HG02970 (cell line): ENCODE measurements at regions not wholly inside any gene's neighbourhood (a gene's known extent, or its start where the extent isn't known, plus 50 kb on each side); places are given as distances from the start of the nearest gene placed in this dataset.
"Not testable (repeated sequence)": the region's sequence is repeated elsewhere in the genome, so short reads cannot be mapped to it uniquely, and the experiment has no call there.

ENCODE experiments used
- ATAC-seq: cut with Tn5 transposase; IDR thresholded peaks from one replicate; pipeline ENCODE4 v1.9.1; 2021; ENCODE audit warnings: mild to moderate bottlenecking, moderate library complexity, moderate number of reproducible peaks; ENCODE audit not compliant: unreplicated experiment, low FRiP score

DNA sequence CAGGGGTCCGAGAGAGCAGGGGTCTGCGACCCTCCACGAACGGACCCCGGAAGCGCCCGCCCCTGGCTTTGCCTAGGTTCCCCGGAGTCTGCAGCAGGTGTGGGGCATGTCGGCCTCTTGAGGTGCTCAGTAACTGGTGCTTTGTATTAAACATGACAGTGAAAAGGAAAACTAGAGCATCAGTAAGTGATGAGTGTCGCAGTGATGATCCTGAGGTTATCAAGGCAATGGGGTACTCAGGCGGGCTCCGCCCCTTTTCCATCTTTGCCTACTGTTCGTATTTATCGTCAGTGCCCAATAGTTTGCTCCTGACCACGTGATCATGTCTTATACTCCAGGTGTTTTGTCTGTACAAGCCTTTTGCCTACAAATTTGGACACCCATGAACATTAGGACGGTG, 262.4 kb downstream of the ZNF37A start:
- peak; percentile 50 for ATAC-seq

DNA sequence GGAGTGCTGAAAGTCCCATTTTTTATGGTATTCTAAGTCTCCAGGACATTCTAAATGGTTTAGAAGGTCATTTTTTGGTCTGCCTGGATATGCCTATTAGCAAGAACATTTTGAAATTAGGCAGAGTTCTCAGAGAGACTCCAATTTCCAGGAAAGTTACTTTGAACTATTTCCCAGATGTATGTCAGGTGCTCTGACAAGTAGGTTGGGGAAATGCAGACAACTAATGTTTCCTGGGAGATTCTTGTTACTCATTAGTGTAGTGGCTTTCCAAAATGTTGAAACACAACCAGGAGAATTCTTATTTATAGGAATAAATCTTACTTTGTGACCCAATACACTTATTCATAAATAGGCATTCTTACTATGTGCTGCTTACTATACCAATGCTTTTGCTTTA, 268.4 kb downstream of the ZNF37A start:
- not testable (repeated sequence) for ATAC-seq

DNA sequence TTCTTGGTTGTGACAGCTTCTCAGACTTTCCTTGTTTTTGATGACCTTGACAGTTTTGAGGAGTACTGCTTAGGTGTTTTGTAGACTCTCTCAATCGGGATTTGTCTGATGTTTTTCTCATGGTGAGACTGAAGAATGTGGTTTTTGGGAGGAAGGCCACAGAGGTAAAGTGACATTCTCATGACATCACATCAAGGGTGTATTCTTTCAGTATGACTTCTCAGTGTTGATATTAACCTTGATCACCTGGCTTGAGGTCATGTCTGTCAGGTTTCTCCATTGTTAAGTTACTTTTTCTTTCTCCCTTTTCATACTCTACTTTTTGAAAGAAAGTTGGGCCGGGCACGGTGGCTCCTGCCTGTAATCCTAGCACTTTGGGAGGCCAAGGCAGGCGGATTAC, 269.9 kb downstream of the ZNF37A start:
- ATAC-seq = not testable (repeated sequence)

DNA sequence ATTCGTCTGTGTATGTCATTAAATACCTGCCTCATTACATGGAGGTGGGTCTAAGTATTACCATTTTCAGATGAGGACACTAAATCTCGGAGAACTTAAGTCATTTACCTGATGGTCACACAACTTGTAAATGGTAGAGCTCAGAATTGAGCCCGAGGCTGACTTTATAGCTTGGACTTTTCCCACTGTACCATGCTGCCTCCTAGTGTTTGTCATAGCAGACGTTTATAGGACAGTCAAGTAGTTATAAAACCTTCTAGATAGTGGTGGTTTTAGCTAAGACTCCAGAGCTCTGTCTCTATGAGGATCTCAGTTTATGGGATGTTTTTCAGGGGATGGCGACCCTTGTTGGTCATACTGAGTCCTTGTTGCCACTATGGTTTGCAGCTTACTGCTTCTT, 271.8 kb downstream of the ZNF37A start:
- ATAC-seq = not testable (repeated sequence)

- ATAC-seq = not testable (repeated sequence)
Measured at GRCh38 chr10:38383800-38384199, 289.7 kb downstream of the ZNF37A start.

DNA sequence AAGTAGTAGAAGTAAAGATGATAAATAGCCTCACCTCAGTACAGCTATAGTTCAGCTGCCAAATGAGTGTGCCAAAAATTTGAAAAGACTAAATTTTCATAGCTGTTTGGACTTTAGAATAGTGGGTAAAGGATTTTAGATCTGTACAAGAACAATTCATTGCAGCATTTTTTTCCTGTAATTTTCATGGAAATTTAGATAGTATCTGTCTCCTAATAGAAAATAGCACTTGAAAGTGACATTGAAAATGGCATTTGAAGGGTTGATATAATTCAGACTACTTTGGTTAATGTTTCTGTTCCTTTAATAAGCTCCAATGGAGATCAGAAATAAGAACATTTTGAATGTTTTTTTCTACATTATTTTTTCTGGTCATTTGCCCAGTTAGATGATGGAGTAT, 292.7 kb downstream of the ZNF37A start:
- ATAC-seq = not testable (repeated sequence)

DNA sequence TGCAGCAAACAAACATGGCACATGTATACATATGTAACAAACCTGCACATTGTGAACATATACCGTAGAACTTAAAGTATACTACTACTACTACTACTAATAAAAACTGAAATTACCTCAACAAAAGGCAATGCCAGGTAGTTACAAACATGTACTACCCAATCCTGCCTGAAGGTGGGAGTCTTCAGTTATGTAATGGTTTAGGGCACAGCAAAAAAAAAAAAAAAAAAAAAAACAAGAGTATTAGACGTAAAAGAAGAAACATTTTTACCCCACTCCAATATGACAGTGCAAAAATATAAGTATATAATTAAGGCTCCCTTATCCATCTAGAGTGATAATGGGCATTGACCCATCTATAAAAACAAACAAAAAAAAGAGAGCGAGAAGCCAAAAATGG, 296.6 kb downstream of the ZNF37A start:
- not testable (repeated sequence) for ATAC-seq

DNA sequence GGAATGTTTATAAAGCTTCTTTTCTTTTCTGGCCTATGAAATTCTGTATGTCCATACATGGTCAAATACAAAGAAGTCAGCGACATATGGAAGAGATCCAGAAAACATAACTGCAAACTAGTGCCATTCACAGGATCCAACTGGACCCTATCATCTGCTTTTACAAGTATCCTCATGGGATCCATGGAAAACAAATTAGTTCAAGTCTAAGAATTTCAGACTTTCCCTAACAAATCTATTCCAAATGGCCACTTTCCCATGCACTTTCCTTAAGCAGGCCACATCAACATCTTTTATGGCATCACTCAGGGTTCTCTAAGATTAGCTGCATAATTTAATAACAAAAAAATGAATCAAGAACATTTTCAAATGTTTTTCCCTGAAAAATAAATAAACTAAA, 301.3 kb downstream of the ZNF37A start:
- ATAC-seq = not testable (repeated sequence)

DNA sequence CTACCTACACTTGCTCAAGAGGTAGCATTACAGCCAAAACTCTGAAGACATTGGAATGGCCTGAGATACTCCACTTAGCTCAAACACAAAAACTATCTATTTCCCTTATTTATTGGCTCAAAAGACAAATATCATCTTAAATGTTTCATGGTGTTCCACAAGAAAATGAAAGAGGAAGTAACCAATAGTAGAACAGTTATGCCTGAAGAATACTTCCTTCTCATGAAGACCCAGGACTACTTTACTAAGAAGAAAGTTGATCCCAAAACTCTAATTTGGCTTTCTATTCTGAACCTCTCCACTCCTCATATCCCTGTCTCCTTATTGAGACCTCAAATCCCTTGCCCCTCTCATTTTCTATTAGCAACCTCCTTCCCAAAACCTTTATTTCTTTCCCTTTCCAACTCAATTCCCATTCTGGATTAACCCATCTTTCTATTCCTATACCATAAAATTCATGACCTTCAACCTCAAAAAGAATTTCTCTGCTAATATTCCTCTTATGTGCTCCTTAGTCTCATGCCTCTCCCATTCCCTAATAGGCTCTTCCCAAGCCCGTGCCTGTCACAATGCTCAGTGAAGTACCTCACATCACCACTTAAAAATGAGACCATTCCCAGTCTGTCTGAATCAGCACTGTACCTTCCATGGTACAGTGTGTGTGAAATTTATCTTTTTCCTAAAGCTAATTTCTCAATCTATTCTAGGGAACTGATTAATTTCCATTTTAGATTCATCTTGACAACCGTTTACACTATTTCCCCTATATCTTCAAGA, 302.2 kb downstream of the ZNF37A start:
- not testable (repeated sequence) for ATAC-seq

DNA sequence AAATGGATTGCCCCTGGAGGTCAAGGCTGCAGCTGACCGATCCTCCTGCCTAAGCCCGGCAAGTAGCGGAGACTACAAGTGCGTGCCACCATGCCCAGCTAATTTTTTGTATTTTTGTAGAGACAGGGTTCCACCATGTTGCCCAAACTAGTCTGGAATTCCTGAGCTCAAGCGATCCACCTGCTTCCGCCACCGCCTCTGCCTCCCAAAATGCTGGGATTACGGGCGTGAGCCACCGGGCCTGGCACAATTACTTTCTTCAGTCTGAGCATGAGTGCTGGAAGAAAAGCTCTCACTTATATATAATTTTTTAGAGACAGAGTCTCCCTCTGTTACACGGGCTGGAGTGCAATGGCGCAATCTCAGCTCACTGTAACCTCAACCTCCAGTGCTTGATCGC, 307.4 kb downstream of the ZNF37A start:
- ATAC-seq = not testable (repeated sequence)

- ATAC-seq = peak; percentile 100
Measured at GRCh38 chr10:38402442-38403346, 308.6 kb downstream of the ZNF37A start.

- not testable (repeated sequence) for ATAC-seq
Measured at GRCh38 chr10:38403347-38404117, 309.4 kb downstream of the ZNF37A start.

- not testable (repeated sequence) for ATAC-seq
Measured at GRCh38 chr10:38423634-38424033, 329.5 kb downstream of the ZNF37A start.

DNA sequence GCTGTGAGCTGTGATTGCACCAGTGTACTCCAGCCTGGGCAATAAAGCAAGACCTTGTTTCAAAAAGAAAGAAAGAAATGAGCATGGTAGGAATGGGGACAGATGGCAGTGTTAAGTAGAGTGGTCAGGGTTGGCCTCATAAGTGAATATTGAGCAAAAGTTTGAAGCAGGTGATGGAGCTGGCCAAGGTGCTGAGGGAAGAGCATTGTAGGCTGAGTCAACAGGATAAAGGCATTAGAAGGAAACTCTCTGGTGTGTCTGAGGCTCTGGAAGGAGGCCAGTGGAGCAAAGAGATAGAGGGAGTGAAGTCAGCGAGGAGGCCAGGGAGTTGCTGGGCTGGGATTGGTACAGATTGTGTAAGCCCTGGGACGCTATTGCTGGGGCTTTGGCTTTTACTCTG, 336.1 kb downstream of the ZNF37A start:
- ATAC-seq = not testable (repeated sequence)

DNA sequence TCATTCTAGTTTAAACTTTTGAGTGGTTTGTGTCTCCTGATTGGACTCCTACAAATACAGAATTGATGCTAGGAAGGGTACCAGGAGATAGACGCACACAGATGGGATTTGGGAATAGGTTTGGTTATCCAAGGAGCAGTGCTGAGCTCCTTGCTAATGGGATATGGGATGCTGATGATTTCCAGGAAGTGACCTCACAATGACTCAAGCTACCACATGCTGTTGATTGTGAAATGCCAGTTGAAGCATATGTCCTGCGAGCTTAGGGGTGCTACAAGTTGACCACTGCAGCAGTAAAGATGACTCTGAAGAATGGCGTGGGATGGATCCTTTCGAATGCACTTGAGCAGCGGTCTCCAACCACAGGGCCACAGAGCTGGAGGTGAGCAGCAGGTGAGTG, 343.2 kb downstream of the ZNF37A start:
- not testable (repeated sequence) for ATAC-seq

- not testable (repeated sequence) for ATAC-seq
Measured at GRCh38 chr10:38448614-38449355, 354.6 kb downstream of the ZNF37A start.

DNA sequence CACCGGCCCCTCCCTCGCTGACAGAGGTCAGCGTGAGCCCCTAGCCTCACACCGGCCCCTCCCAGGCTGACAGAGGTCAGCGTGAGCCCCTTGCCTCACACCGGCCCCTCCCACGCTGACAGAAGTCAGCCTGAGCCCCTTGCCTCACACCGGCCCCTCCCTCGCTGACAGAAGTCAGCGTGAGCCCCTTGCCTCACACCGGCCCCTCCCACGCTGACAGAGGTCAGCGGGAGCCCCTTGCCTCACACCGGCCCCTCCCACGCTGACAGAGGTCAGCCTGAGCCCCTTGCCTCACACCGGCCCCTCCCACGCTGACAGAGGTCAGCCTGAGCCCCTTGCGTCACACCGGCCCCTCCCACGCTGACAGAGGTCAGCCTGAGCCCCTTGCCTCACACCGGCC, 355.5 kb downstream of the ZNF37A start:
- not testable (repeated sequence) for ATAC-seq

DNA sequence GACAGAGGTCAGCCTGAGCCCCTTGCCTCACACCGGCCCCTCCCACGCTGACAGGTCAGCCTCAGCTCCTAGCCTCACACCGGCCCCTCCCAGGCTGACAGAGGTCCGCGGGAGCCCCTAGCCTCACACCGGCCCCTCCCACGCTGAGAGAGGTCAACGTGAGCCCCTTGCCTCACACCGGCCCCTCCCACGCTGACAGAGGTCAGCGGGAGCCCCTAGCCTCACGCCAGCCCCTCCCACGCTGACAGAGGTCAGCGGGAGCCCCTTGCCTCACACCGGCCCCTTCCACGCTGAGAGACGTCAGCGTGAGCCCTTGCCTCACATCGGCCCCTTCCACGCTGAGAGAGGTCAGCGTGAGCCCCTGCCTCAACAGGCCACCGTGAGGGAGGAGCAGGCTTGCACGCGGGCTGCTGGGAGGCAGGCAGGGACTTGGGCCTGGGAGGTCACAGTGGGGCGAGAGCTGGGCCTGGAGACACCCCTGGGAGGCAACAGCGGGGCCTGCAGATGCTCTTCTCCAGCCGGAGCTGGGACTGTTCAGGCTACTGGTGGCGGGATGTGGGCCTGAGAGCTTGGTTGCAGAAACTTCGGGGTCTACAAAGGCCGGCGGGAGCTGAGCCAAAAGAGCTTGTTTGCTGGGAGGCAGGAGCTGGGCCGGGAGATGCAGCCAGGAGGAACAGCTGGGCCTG, 356.4 kb downstream of the ZNF37A start:
- not testable (repeated sequence) for ATAC-seq

DNA sequence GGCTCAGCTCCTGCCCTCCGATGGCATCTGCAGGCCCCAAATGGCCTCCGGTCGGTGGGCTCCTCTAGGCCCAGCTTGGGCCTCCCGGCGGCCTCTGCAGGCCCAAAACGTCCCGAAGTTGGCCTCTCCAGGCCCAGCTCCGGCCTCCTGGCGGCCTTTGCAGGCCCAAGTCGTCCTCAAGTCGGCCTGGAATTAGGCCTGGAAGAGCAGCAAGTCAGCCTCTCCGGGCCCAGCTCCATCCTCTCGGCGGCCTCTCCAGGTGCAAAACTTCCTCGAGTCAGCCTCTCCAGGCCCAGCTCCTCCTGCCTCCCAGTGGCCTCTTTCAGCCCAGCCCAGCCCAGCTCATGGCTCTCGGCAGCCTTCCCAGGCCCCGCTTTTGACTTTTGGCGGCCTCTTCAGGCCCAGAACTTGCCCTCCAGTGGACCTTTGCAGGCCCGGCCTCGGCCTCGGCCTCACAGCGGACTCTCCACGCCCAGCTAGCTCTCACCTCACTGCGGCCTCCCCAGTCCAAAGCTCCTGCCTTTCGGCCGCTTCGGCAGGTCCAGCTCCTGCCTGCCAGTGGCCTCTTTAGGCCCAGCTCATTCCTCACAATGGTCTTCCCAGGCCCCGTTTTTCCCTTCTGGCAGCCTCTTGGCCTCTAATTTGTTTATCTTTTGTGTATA, 357.3 kb downstream of the ZNF37A start:
- ATAC-seq = not testable (repeated sequence)
